ENCODE measurements at regions not wholly inside any gene's neighbourhood (a gene's known extent, or its start where the extent isn't known, plus 50 kb on each side); places are given as distances from the start of the nearest gene placed in this dataset.
"Not testable (repeated sequence)": the region's sequence is repeated elsewhere in the genome, so short reads cannot be mapped to it uniquely, and the experiment has no call there.

DNA sequence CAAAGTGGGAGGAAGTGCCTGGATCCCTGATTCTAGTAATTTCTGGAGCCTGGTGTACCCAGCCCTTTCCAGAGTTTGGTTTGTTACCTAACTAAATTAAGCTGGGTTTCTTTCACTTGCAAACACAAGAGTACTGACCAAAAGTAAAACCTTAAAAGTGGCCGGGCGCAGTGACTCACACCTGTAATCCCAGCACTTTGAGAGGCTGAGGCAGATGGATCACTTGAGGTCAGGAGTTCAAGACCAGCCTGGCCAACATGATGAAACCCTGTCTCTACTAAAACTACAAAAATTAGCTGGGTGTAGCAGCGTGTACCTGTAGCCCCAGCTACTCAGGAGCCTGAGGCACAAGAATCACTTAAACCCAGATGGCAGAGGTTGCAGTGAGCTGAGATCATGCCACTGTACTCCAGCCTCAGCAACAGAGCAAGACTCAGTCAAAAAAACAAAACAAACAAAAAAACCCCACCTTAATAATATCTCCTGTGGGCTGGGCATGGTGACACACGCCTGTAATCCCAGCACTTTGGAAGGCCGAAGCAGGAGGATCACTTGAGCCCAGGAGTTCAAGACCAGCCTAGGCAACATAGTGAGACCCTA, 78.0 kb upstream of the BLID start:
- H3K9me3 Mint-ChIP-seq; ATAC-seq; H3K36me3 Mint-ChIP-seq; H3K4me3 Mint-ChIP-seq; H3K4me1 Mint-ChIP-seq (ENCODE audit: low read depth in 2 of 2); DNase-seq (ENCODE audit: low spot score); H3K27ac Mint-ChIP-seq: not testable (repeated sequence)
- peaks cover 16 to 35% of the 10 kb centered on the region in 2 donors for H3K27me3 Mint-ChIP-seq

DNA sequence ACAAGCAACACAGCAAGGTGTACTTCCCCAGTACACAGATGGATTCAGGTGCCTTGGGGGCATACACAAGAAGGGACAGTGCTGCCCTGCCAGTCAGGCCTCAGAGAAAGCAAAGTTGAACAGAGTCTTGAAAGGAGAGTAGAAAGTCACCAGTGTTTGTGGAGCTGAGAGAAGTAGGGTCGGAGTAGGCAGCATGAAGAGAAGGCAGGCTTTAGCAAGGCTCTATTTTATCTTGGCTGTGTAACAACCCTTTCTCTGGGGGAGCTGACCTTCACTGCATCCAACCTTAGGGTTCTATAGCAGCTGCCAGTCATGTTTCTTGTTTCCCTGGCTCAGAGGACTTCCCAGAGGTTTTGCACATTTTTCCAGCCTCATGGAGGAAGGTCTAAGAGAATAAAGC, 77.4 kb upstream of the BLID start:
- H3K27ac Mint-ChIP-seq = no peak overlapping the region

GRCh38 chr11:122192634-122193255, 76.7 kb upstream of the BLID start:
- no peak overlapping the region for H3K4me3 Mint-ChIP-seq
- peaks cover 17 to 32% of the 10 kb centered on the region in 2 donors for H3K27me3 Mint-ChIP-seq
- ATAC-seq (peak in 1 of 2 donors; percentile 53), DNase-seq (ENCODE audit: low spot score) (no peak)
- H3K27ac Mint-ChIP-seq = no peak overlapping the region
- H3K36me3 Mint-ChIP-seq = no peaks in the 10 kb centered on the region
- no peaks in the 10 kb centered on the region for H3K9me3 Mint-ChIP-seq
- no peaks in the 10 kb centered on the region for H3K4me1 Mint-ChIP-seq (ENCODE audit: low read depth in 2 of 2)

More for the DNA sequence above, 77.4 kb upstream of the BLID start:
- no peak overlapping the region for H3K4me3 Mint-ChIP-seq
- no peaks in the 10 kb centered on the region for H3K36me3 Mint-ChIP-seq
- no peaks in the 10 kb centered on the region for H3K9me3 Mint-ChIP-seq
- ATAC-seq (no peak), DNase-seq (ENCODE audit: low spot score) (no peak)
- no peaks in the 10 kb centered on the region for H3K4me1 Mint-ChIP-seq (ENCODE audit: low read depth in 2 of 2)
- H3K27me3 Mint-ChIP-seq = peaks cover 16 to 35% of the 10 kb centered on the region in 2 donors

DNA sequence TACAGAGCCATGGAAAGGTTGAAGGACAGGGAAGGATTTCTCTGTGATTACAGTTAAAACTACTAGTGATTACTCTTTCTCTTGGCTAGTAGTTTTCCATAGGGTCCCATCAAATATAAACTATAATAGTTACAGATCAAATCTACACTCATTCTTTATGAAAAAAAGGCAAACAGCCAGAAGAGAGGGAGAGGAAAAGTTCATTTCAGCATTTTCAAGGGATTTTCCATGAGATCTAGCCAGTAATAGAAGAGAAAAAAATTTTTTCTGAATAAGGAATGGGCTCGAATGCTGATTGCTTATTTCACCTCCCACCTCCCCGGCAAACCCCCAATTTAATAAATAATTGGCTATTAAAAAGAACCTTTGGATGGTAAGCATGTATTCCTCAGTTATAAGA, 74.8 kb upstream of the BLID start:
- Mint-ChIP-seq H3K9me3 (no peaks in the 10 kb centered on the region), H3K4me1 (ENCODE audit: low read depth in 2 of 2) (no peaks in the 10 kb centered on the region), H3K27ac (no peak overlapping the region), H3K36me3 (no peaks in the 10 kb centered on the region), H3K27me3 (peaks cover 14 to 22% of the 10 kb centered on the region in 2 donors), H3K4me3 (no peak overlapping the region)
- DNase-seq (ENCODE audit: low spot score) (no peak), ATAC-seq (no peak)

GRCh38 chr11:122189229-122189628, 73.2 kb upstream of the BLID start:
- Mint-ChIP-seq H3K4me3 (no peak overlapping the region), H3K4me1 (ENCODE audit: low read depth in 2 of 2) (no peaks in the 10 kb centered on the region), H3K36me3 (no peaks in the 10 kb centered on the region), H3K9me3 (no peaks in the 10 kb centered on the region), H3K27ac (no peak overlapping the region), H3K27me3 (peaks cover 28 to 38% of the 10 kb centered on the region in 2 donors)
- DNase-seq (ENCODE audit: low spot score) (no peak), ATAC-seq (no peak)

DNA sequence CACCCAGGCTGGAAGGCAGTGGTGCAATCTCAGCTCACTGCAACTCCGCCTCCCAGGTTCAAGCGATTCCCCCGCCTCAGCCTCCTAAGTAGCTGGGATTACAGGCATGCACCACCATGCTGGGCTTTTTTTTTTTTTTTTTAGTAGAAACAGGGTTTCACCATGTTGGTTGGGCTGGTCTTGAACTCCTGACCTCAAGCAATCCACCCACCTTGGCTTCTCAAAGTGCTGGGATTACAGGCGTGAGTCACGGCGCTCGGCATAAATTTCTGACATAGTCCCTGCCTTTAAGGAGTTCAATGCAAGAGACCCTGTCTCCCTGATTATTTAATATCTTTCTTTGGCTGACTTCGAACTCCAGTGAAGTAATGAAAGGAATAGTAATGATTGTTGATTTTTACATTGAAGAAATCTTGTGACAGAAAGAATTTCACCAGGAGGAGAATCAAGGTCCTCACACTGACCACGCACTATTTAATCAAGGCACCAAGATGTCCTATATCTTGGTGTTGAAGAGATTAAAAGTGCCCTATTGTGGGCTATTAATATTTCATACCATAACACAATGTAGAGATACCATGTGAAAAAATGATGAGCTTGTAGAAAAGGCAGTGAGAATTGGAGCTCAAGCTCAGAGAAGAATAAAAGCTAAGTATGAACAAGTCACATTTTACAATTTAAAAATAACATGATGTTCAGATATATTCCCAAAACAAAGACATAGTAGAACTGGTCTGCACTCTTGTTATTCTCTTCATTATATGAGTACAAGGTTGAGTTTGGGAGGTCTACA, 71.6 kb upstream of the BLID start:
- Mint-ChIP-seq H3K36me3 (no peaks in the 10 kb centered on the region), H3K27ac (no peak overlapping the region), H3K9me3 (no peaks in the 10 kb centered on the region), H3K27me3 (peaks cover 27 to 45% of the 10 kb centered on the region in 2 donors), H3K4me1 (ENCODE audit: low read depth in 2 of 2) (no peaks in the 10 kb centered on the region), H3K4me3 (no peak overlapping the region)
- ATAC-seq = no peak
- no peak for DNase-seq (ENCODE audit: low spot score)

- Mint-ChIP-seq H3K27ac (no peak overlapping the region), H3K9me3 (no peaks in the 10 kb centered on the region), H3K36me3 (no peaks in the 10 kb centered on the region)
These were observed 70.5 kb upstream of the BLID start for GRCh38 chr11:122186439-122187080.

DNA sequence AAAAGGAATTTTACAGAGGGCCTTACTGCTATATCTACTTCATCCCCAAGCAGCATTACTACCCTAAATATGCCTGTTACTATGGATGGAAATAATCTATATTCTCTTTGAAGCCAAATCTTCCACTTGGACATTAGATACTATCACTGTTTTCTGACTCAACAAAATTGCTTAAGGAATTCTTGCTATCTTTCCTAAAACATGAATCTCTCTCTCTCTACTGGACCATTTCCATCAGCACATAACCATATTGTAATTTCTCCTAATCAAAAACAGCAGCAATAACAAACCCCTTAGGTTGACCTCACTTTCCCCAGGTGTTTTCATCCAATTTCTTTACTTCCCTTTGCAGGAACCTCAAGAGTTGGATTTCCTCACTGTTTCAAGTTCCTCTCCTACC, 67.9 kb upstream of the BLID start:
- ATAC-seq (no peak), DNase-seq (ENCODE audit: low spot score) (no peak)
- H3K4me3 Mint-ChIP-seq = no peak overlapping the region
- no peaks in the 10 kb centered on the region for H3K9me3 Mint-ChIP-seq
- no peaks in the 10 kb centered on the region for H3K36me3 Mint-ChIP-seq
- H3K27me3 Mint-ChIP-seq = peaks cover 26 to 43% of the 10 kb centered on the region in 2 donors
- H3K27ac Mint-ChIP-seq = no peak overlapping the region
- H3K4me1 Mint-ChIP-seq (ENCODE audit: low read depth in 2 of 2) = no peaks in the 10 kb centered on the region

More at GRCh38 chr11:122186439-122187080, 70.5 kb upstream of the BLID start:
- peaks cover 26 to 51% of the 10 kb centered on the region in 2 donors for H3K27me3 Mint-ChIP-seq
- H3K4me3 Mint-ChIP-seq = no peak overlapping the region
- ATAC-seq = no peak
- DNase-seq (ENCODE audit: low spot score) = no peak
- H3K4me1 Mint-ChIP-seq (ENCODE audit: low read depth in 2 of 2) = no peaks in the 10 kb centered on the region

GRCh38 chr11:122181893-122182292, 65.9 kb upstream of the BLID start:
- peaks cover 25 to 52% of the 10 kb centered on the region in 2 donors for H3K27me3 Mint-ChIP-seq
- no peak overlapping the region for H3K27ac Mint-ChIP-seq
- no peaks in the 10 kb centered on the region for H3K36me3 Mint-ChIP-seq
- ATAC-seq (no peak), DNase-seq (ENCODE audit: low spot score) (no peak)
- H3K9me3 Mint-ChIP-seq = no peaks in the 10 kb centered on the region
- no peak overlapping the region for H3K4me3 Mint-ChIP-seq
- no peaks in the 10 kb centered on the region for H3K4me1 Mint-ChIP-seq (ENCODE audit: low read depth in 2 of 2)

- H3K4me3 Mint-ChIP-seq = no peak overlapping the region
- ATAC-seq (no peak), DNase-seq (ENCODE audit: low spot score) (no peak)
- H3K9me3 Mint-ChIP-seq = no peaks in the 10 kb centered on the region
- no peaks in the 10 kb centered on the region for H3K36me3 Mint-ChIP-seq
- H3K4me1 Mint-ChIP-seq (ENCODE audit: low read depth in 2 of 2) = no peaks in the 10 kb centered on the region
- no peak overlapping the region for H3K27ac Mint-ChIP-seq
- peaks cover 28 to 52% of the 10 kb centered on the region in 2 donors for H3K27me3 Mint-ChIP-seq
These were observed 65.4 kb upstream of the BLID start for GRCh38 chr11:122181372-122181771.

- ATAC-seq (no peak), DNase-seq (ENCODE audit: low spot score) (no peak)
- H3K4me3 Mint-ChIP-seq = no peak overlapping the region
- no peaks in the 10 kb centered on the region for H3K9me3 Mint-ChIP-seq
- no peaks in the 10 kb centered on the region for H3K4me1 Mint-ChIP-seq (ENCODE audit: low read depth in 2 of 2)
- H3K27me3 Mint-ChIP-seq = peaks cover 22 to 45% of the 10 kb centered on the region in 2 donors
- H3K36me3 Mint-ChIP-seq = no peaks in the 10 kb centered on the region
- H3K27ac Mint-ChIP-seq = no peak overlapping the region
These were observed 64.2 kb upstream of the BLID start for GRCh38 chr11:122179961-122180834.

DNA sequence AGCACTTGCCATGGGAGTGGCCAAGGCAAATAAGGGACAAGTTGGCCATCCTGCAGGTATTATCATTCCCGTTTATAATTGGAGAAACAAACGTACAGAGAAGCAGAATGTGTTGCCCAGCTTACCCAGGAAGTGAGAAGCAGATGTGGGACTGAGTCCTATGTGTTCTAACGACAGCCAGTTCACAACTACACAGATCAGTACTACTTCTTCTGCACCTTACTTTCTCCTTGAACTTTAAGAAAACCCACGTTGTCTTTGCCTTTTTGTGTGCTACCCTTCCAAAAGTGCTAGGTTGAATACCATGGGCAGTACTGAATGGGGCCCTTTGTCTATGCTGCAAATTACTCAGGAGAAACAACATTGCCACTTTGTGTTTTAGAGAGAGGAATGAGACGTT, 62.8 kb upstream of the BLID start:
- no peak for DNase-seq (ENCODE audit: low spot score)
- Mint-ChIP-seq H3K9me3 (no peaks in the 10 kb centered on the region), H3K4me3 (no peak overlapping the region), H3K36me3 (no peaks in the 10 kb centered on the region), H3K4me1 (ENCODE audit: low read depth in 2 of 2) (no peaks in the 10 kb centered on the region), H3K27me3 (peaks cover 15 to 31% of the 10 kb centered on the region in 2 donors), H3K27ac (no peak overlapping the region)
- no peak for ATAC-seq

GRCh38 chr11:122177238-122177637, 61.2 kb upstream of the BLID start:
- no peaks in the 10 kb centered on the region for H3K36me3 Mint-ChIP-seq
- ATAC-seq (no peak), DNase-seq (ENCODE audit: low spot score) (no peak)
- H3K4me1 Mint-ChIP-seq (ENCODE audit: low read depth in 2 of 2) = no peaks in the 10 kb centered on the region
- no peaks in the 10 kb centered on the region for H3K9me3 Mint-ChIP-seq
- H3K27ac Mint-ChIP-seq = no peak overlapping the region
- H3K4me3 Mint-ChIP-seq = no peak overlapping the region
- H3K27me3 Mint-ChIP-seq = peaks cover 12 to 24% of the 10 kb centered on the region in 2 donors

Measured in natural killer cell treated with Interleukin-12 subunit alpha and Interleukin-12 subunit beta and Interleukin-15 and Interleukin-18, amount 100 ng/mL, for 72 hours (primary cell).